DOHH2 (cell line): ENCODE measurements at regions not wholly inside any gene's neighbourhood (a gene's known extent, or its start where the extent isn't known, plus 50 kb on each side); places are given as distances from the start of the nearest gene placed in this dataset.

Experiments used
- CTCF ChIP-seq: fragments of 200-600 bp; sonication (generic); IDR thresholded peaks from one replicate; pipeline ENCODE4 v1.5.1; 2014; ENCODE audit warnings: antibody characterized with exemption, mild to moderate bottlenecking, low read depth, low read length; ENCODE audit not compliant: poor library complexity, severe bottlenecking
- EZH2phosphoT487 ChIP-seq: fragments of 200-600 bp; sonication (generic); IDR thresholded peaks from 2 replicates; pipeline ENCODE4 v1.6.1; 2017; ENCODE audit warnings: borderline replicate concordance, mild to moderate bottlenecking, antibody characterized with exemption, low read length, moderate library complexity, mixed read lengths

GRCh38 chr10:21195252-21195651 lies 298.1 kb upstream of the NEBL start:
- TF ChIP-seq CTCF (no peak), EZH2phosphoT487 (no peak)
